HCT116 (cell line): ENCODE measurements at regions not wholly inside any gene's neighbourhood (a gene's known extent, or its start where the extent isn't known, plus 50 kb on each side); places are given as distances from the start of the nearest gene placed in this dataset.

ENCODE experiments used
- ATAC-seq: fragments of 200-7000 bp; cut with Tn5 transposase; 2 replicates; pipeline ENCODE4 v1.9.1; 2020; ENCODE audit warnings: mild to moderate bottlenecking, moderate library complexity
- BruUV-seq: library from RNA; stranded (reverse); fragments of 400-500 nt; replicated peaks from 2 replicates; lab custom pipeline; 2021; lab: Mats Ljungman, UMichigan
- CTCF ChIA-PET: fragments of 300-600 bp; sonication (Branson Sonifier 250); formaldehyde crosslinking; loops from one replicate; lab custom pipeline; 2021; ENCODE audit warnings: antibody characterized with exemption; lab: Charles Lee
- POLR2A ChIA-PET: fragments of 300-600, 350-600 bp; sonication (Branson Sonifier 250); formaldehyde crosslinking; loops from one replicate; lab custom pipeline; 2021; ENCODE audit warnings: antibody characterized with exemption; lab: Charles Lee
- RAD21 ChIA-PET, 2 experiments: fragments of 300-600 bp; sonication (Branson Sonifier 250); formaldehyde crosslinking; loops; one replicate each; lab custom pipeline; 2023; ENCODE audit warnings: low total read pairs in 2 of 2; ENCODE audit not compliant: uncharacterized antibody in 2 of 2, unreplicated experiment in 2 of 2, low non-redundant PET in 1 of 2; lab: Charles Lee
- DNase-seq: peaks from one replicate; pipeline ENCODE4 v3.0.0-alpha.2; 2010; ENCODE audit warnings: low read depth, low spot score
- H2AFZ ChIP-seq: fragments of 200-600 bp; shearing (Covaris generic), sonication (generic); 2 replicates; pipeline ENCODE4 v1.6.1; 2017; ENCODE audit warnings: low read depth, mixed run types, mixed read lengths, antibody characterized with exemption, low read length; ENCODE audit not compliant: poor library complexity, severe bottlenecking
- H3K27ac ChIP-seq: 2 replicates; pipeline ENCODE4 v1.5.1; 2012; ENCODE audit warnings: low read depth, low read length
- H3K27me3 ChIP-seq: fragments of 200-600 bp; sonication (generic); 2 replicates; pipeline ENCODE4 v1.6.1; 2016; ENCODE audit warnings: mixed run types, low read length, mixed read lengths; ENCODE audit not compliant: insufficient read depth
- H3K36me3 ChIP-seq, 2 experiments: fragments of 200-500 bp in 1 of 2; fragments of 200-600 bp in 1 of 2; sonication (Bioruptor generic) in 1 of 2; sonication (generic) in 1 of 2; 2 replicates each; pipeline versions ENCODE4 v1.5.1 to v1.6.1; 2014 to 2016; ENCODE audit warnings: low read length in 2 of 2, inconsistent platforms in 1 of 2, mixed read lengths in 1 of 2, mixed run types in 1 of 2; ENCODE audit not compliant: insufficient read depth in 2 of 2, control insufficient read depth in 1 of 2
- H3K4me1 ChIP-seq, 2 experiments: fragments of 200-600 bp in 1 of 2; sonication (generic) in 1 of 2; 2 replicates each; pipeline versions ENCODE4 v1.5.1 to v1.6.1; 2012 to 2017; ENCODE audit warnings: low read length in 2 of 2, inconsistent platforms in 1 of 2, mild to moderate bottlenecking in 1 of 2, mixed read lengths in 1 of 2, mixed run types in 1 of 2, moderate library complexity in 1 of 2; ENCODE audit not compliant: insufficient read depth in 2 of 2, control insufficient read depth in 1 of 2
- H3K4me2 ChIP-seq: fragments of 200-600 bp; sonication (generic); 2 replicates; pipeline ENCODE4 v1.6.1; 2017; ENCODE audit warnings: mixed run types, low read length, mixed read lengths
- H3K4me3 ChIP-seq, 2 experiments: fragments of 200-600 bp in 1 of 2; sonication (generic) in 1 of 2; replicated peaks in 1 of 2; 2 replicates each; pipeline ENCODE4 v1.5.1; 2011 to 2016; ENCODE audit warnings: low read length in 2 of 2, control low read depth in 1 of 2, low read depth in 1 of 2, mild to moderate bottlenecking in 1 of 2, mixed read lengths in 1 of 2, mixed run types in 1 of 2
- H3K79me2 ChIP-seq: fragments of 200-600 bp; sonication (generic); 2 replicates; pipeline ENCODE4 v1.6.1; 2017; ENCODE audit warnings: mild to moderate bottlenecking, mixed run types, low read length, moderate library complexity, mixed read lengths; ENCODE audit not compliant: insufficient read depth
- H3K9ac ChIP-seq: fragments of 200-600 bp; sonication (generic); 2 replicates; pipeline ENCODE4 v1.6.1; 2016; ENCODE audit warnings: low read length, mixed read lengths
- H3K9me2 ChIP-seq: fragments of 200-600 bp; sonication (generic), shearing (Covaris generic); 2 replicates; pipeline ENCODE4 v1.6.1; 2017; ENCODE audit warnings: mixed run types, mild to moderate bottlenecking, moderate library complexity; ENCODE audit not compliant: insufficient read depth
- H3K9me3 ChIP-seq, 2 experiments: fragments of 200-500 bp in 1 of 2; fragments of 200-600 bp in 1 of 2; sonication (Bioruptor generic) in 1 of 2; sonication (generic) in 1 of 2; 2 replicates each; pipeline ENCODE4 v1.6.1; 2014 to 2017; ENCODE audit warnings: low read length in 2 of 2, mixed read lengths in 2 of 2, inconsistent platforms in 1 of 2, low read depth in 1 of 2, mild to moderate bottlenecking in 1 of 2, mixed run types in 1 of 2, moderate library complexity in 1 of 2; ENCODE audit not compliant: control insufficient read depth in 1 of 2, insufficient read depth in 1 of 2
- H4K20me1 ChIP-seq: fragments of 200-600 bp; sonication (generic), shearing (Covaris generic); 2 replicates; pipeline ENCODE4 v1.6.1; 2017; ENCODE audit warnings: mixed run types, mild to moderate bottlenecking, moderate library complexity; ENCODE audit not compliant: insufficient read depth
- CBX3 ChIP-seq: IDR thresholded peaks from 2 replicates; pipeline ENCODE4 v1.6.1; 2012; ENCODE audit warnings: low read depth
- RAD21 ChIP-seq: IDR thresholded peaks from 2 replicates; pipeline ENCODE4 v1.6.1; 2012; ENCODE audit warnings: low read depth, mild to moderate bottlenecking
- SP1 ChIP-seq: IDR thresholded peaks from 2 replicates; pipeline ENCODE4 v1.6.1; 2012; ENCODE audit warnings: low read depth
- SRF ChIP-seq: IDR thresholded peaks from 2 replicates; pipeline ENCODE4 v1.6.1; 2012; ENCODE audit warnings: low read depth
- ZNF274 ChIP-seq: fragments of 200-500 bp; sonication (Bioruptor generic); IDR thresholded peaks from 2 replicates; pipeline ENCODE4 v1.6.1; 2014; ENCODE audit warnings: mild to moderate bottlenecking, low read depth, low read length, inconsistent platforms
- intact Hi-C: fragments of 100-400 bp; cut with micrococcal nuclease; formaldehyde crosslinking; loops from 2 replicates; pipeline ENCODE4 v1.10.0; 2022

- DNase-seq (no peak), ATAC-seq (no peak)
- intact Hi-C loops: no loop called here
- BruUV-seq: no TSS peak
- POLR2A ChIA-PET: no interaction called here
- TF ChIP-seq CBX3 (no peak), ZNF274 (no peak), RAD21 (no peak), SP1 (no peak), SRF (no peak)
- TF ChIP-seq, all 23 proteins: peak for 0
- Histone ChIP-seq H3K9me2 (no peaks in the 10 kb centered on the region), H3K27me3 (no peaks in the 10 kb centered on the region), H3K4me1 (no peaks in the 10 kb centered on the region), H3K4me2 (no peak overlapping the region), H3K9ac (no peak overlapping the region), H2AFZ (no peak overlapping the region), H3K9me3 (no peaks in the 10 kb centered on the region), H3K4me3 (no peak overlapping the region), H3K36me3 (no peaks in the 10 kb centered on the region), H3K79me2 (no peaks in the 10 kb centered on the region), H3K27ac (no peak overlapping the region), H4K20me1 (no peaks in the 10 kb centered on the region)
- ChIA-PET CTCF (no interaction called here), RAD21 (no interaction called here)
Measured at GRCh38 chr10:65762311-65762710, 1163.5 kb upstream of the LRRTM3 start.

- Histone ChIP-seq H3K4me2 (no peak overlapping the region), H3K9me2 (no peaks in the 10 kb centered on the region), H3K27ac (no peak overlapping the region), H3K9me3 (no peaks in the 10 kb centered on the region), H2AFZ (no peak overlapping the region), H3K36me3 (no peaks in the 10 kb centered on the region), H4K20me1 (no peaks in the 10 kb centered on the region), H3K4me3 (no peak overlapping the region), H3K27me3 (no peaks in the 10 kb centered on the region), H3K9ac (no peak overlapping the region), H3K4me1 (no peaks in the 10 kb centered on the region), H3K79me2 (no peaks in the 10 kb centered on the region)
- intact Hi-C loops: no loop called here
- ChIA-PET POLR2A (no interaction called here), RAD21 (no interaction called here), CTCF (no interaction called here)
- DNase-seq (no peak), ATAC-seq (no peak)
- no TSS peak for BruUV-seq
- TF ChIP-seq CBX3 (no peak), ZNF274 (no peak)
Measured at GRCh38 chr10:65765006-65765541, 1160.8 kb upstream of the LRRTM3 start.
